ENCODE measurements at regions not wholly inside any gene's neighbourhood (a gene's known extent, or its start where the extent isn't known, plus 50 kb on each side); places are given as distances from the start of the nearest gene placed in this dataset.

DNA sequence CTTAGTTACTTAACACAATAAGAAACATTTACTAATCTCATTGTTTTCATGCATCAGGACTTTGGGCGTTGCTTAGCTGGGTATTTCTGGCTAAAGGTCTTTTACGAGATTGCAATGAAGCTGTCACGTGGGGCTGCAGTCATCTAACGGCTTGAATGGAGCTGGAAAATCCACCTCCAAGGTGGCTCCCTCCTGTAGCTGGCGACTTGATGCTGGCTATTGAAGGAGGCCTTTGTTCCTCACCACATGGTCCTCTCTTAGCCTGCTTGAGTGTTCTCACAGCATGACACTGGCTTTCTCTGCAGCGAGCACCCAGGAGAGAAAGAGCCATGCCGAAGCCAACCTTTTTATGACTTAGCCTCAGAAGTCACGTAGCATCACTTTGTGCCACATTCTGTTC lies 92.0 kb downstream of the NHLRC3 start:
- Histone ChIP-seq H3K36me3 (ENCODE audit: control insufficient read depth, insufficient read depth, low read length) (no peaks in the 10 kb centered on the region), H3K4me3 (replicated peaks; ENCODE audit: low read depth, low read length) (no peak overlapping the region), H3K27me3 (replicated peaks; ENCODE audit: control insufficient read depth, insufficient read depth, low read length) (no peaks in the 10 kb centered on the region; the same call in 1 of the 2 replicates)
- no peak for TF ChIP-seq CTCF (IDR thresholded peaks at IDR 0.05; ENCODE audit: insufficient read depth, low read length, poor library complexity, severe bottlenecking)
- DNase-seq (ENCODE audit: extremely low read depth, insufficient read length) = no peak

DNA sequence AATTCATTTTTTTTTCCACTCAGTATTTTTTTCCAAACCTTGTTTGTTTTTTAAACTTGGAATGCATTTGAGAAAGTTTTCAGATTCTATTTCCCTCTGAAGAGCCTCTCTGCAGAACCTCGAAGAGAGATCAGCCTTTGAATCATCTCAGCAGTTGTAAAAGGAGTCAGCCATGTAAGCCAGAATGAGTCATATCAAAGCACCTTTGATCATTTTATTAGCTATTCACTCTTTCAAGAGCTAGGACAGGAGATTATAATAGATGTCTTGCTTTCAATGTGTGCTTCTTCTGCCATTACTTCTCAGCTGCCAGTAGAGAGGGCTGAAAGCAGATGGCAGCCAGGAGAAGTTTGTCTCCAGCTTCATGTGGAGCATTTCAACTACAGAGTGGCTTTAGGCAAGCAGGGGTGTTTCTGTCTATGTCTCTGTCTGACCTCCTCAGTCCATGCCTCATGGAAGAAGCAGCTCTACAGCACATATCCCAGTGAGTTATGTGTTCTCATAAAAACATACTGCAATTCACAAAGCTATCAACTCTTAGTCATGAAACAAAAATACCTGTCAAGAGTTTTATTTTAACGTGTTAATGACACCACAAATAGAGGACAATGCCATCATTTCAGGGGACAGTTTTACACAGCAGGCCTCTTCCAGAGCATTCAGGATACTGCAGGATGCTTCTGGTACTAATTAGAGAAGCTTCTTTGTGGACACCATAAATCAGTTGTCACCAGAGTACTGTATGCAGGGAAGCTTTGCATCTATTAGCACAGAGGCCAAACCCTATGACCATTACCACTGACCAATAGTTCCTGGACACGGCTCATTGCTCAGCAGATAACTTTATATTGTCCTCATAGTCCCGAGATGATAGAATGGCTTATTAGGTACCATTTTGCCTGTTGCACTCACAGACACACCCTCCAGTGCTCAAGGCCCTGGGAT lies 94.3 kb downstream of the NHLRC3 start:
- DNase-seq (ENCODE audit: extremely low read depth, insufficient read length) = no peak

GRCh38 chr13:39133781-39134180 lies 95.5 kb downstream of the NHLRC3 start:
- Histone ChIP-seq H3K36me3 (ENCODE audit: control insufficient read depth, insufficient read depth, low read length) (no peaks in the 10 kb centered on the region), H3K4me3 (replicated peaks; ENCODE audit: low read depth, low read length) (no peak overlapping the region), H3K27me3 (replicated peaks; ENCODE audit: control insufficient read depth, insufficient read depth, low read length) (no peaks in the 10 kb centered on the region; the same call in 1 of the 2 replicates)
- no peak for TF ChIP-seq CTCF (IDR thresholded peaks at IDR 0.05; ENCODE audit: insufficient read depth, low read length, poor library complexity, severe bottlenecking)
- DNase-seq (ENCODE audit: extremely low read depth, insufficient read length) = no peak

More for the DNA sequence above, 94.3 kb downstream of the NHLRC3 start:
- no peak for TF ChIP-seq CTCF (IDR thresholded peaks at IDR 0.05; ENCODE audit: insufficient read depth, low read length, poor library complexity, severe bottlenecking)
- Histone ChIP-seq H3K27me3 (replicated peaks; ENCODE audit: control insufficient read depth, insufficient read depth, low read length) (no peaks in the 10 kb centered on the region; the same call in 1 of the 2 replicates), H3K36me3 (ENCODE audit: control insufficient read depth, insufficient read depth, low read length) (no peaks in the 10 kb centered on the region), H3K4me3 (replicated peaks; ENCODE audit: low read depth, low read length) (no peak overlapping the region)

DNA sequence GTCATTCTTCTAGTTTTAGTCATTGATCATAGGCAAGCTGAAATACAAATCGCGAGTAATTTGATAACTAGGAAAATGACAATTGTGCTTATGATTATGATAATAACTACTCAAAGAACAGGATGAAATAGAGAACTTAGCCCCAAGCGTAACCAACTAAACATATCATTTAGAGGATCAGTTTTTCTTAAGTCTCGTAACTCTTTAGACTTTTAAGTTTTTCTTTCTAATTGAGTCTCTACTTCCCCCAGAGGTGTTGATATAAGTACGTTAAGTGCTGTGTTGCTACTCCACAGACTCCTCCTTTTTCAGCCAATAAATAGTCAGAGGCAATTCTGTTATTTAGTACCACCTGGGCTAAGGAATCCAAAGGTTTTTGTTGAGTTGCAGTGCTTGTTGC lies 96.3 kb downstream of the NHLRC3 start:
- no peak for DNase-seq (ENCODE audit: extremely low read depth, insufficient read length)
- Histone ChIP-seq H3K4me3 (replicated peaks; ENCODE audit: low read depth, low read length) (no peak overlapping the region), H3K36me3 (ENCODE audit: control insufficient read depth, insufficient read depth, low read length) (no peaks in the 10 kb centered on the region), H3K27me3 (replicated peaks; ENCODE audit: control insufficient read depth, insufficient read depth, low read length) (no peaks in the 10 kb centered on the region; the same call in 1 of the 2 replicates)
- TF ChIP-seq CTCF (IDR thresholded peaks at IDR 0.05; ENCODE audit: insufficient read depth, low read length, poor library complexity, severe bottlenecking) = no peak

- TF ChIP-seq CTCF (IDR thresholded peaks at IDR 0.05; ENCODE audit: insufficient read depth, low read length, poor library complexity, severe bottlenecking) = no peak
- no peak for DNase-seq (ENCODE audit: extremely low read depth, insufficient read length)
- no peaks in the 10 kb centered on the region for H3K36me3 ChIP-seq (ENCODE audit: control insufficient read depth, insufficient read depth, low read length)
- H3K4me3 ChIP-seq (replicated peaks; ENCODE audit: low read depth, low read length) = no peak overlapping the region
- no peaks in the 10 kb centered on the region; the same call in 1 of the 2 replicates for H3K27me3 ChIP-seq (replicated peaks; ENCODE audit: control insufficient read depth, insufficient read depth, low read length)
Measured at GRCh38 chr13:39144391-39144790, 106.1 kb downstream of the NHLRC3 start.
